ENCODE measurements at regions not wholly inside any gene's neighbourhood (a gene's known extent, or its start where the extent isn't known, plus 50 kb on each side); places are given as distances from the start of the nearest gene placed in this dataset.

GRCh38 chr10:113431398-113432160 is 121.3 kb upstream of the HABP2 start:
- no peak for TF ChIP-seq EZH2phosphoT487 (IDR thresholded peaks at IDR 0.05; ENCODE audit: unreplicated experiment)
- no peak for TF ChIP-seq EZH2 (IDR thresholded peaks at IDR 0.05; ENCODE audit: low read depth, unreplicated experiment)
- no peak for TF ChIP-seq CTCF (conservative IDR thresholded peaks at IDR 0.05; ENCODE audit: low read depth in 2 of 2)
- no peak for TF ChIP-seq REST (IDR thresholded peaks at IDR 0.05; ENCODE audit: unreplicated experiment)
- TF ChIP-seq POLR2AphosphoS5 (IDR thresholded peaks at IDR 0.05; ENCODE audit: low read depth): no peak
